Activated CD4-positive, alpha-beta T cell treated with anti-CD3 and anti-CD28 coated beads, Interleukin-2, amount 50 U/mL, for 1 hour (primary cell): ENCODE measurements at regions not wholly inside any gene's neighbourhood (a gene's known extent, or its start where the extent isn't known, plus 50 kb on each side); places are given as distances from the start of the nearest gene placed in this dataset.

Experiments
- DNase-seq: peaks from one replicate; pipeline ENCODE4 v3.0.0-alpha.2; 2020

- DNase-seq = no peak
Measured at GRCh38 chr10:33067481-33067880, 109.5 kb upstream of the ITGB1 start.

- DNase-seq = no peak
Measured at GRCh38 chr10:33066558-33067236, 108.7 kb upstream of the ITGB1 start.

DNA sequence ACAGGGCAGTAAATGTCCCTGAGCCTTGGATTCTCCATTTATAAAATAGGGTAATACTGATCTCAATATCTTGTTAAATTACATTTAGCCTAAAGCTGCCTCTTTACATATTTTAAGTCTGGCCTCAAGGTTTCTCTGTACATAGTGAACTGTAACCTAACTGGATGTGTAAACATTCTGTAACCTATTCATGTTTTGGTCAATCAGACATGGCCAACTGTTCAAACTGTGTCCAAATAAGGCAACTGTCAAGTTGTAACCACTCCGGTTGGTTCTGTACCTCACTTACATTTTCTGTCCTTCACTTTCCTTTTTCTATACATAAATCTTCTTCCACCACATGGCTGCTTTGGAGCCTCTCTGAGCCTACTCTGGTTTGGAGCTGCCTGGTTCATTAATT, 107.1 kb upstream of the ITGB1 start:
- no peak for DNase-seq

DNA sequence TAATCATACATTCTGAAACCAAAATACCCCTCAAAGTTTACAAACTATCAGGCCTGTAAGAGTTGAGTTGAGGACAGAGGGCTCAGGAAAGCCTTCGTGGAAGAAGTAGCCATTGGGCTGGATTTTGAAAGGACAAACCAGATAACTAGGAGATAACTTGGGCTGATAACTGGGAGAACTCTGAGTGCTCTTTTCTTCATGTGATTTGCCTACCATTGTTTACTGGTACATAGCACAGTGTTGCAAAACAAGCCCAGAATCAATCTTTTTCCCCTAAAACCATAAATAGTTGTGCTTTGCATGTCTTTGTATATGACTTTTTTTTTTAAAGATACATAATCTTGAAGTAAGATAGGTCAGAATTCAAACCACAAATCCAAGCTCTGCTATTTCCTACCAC, 106.7 kb upstream of the ITGB1 start:
- DNase-seq = no peak

- no peak for DNase-seq
Measured at GRCh38 chr10:33057620-33058019, 99.6 kb upstream of the ITGB1 start.

DNA sequence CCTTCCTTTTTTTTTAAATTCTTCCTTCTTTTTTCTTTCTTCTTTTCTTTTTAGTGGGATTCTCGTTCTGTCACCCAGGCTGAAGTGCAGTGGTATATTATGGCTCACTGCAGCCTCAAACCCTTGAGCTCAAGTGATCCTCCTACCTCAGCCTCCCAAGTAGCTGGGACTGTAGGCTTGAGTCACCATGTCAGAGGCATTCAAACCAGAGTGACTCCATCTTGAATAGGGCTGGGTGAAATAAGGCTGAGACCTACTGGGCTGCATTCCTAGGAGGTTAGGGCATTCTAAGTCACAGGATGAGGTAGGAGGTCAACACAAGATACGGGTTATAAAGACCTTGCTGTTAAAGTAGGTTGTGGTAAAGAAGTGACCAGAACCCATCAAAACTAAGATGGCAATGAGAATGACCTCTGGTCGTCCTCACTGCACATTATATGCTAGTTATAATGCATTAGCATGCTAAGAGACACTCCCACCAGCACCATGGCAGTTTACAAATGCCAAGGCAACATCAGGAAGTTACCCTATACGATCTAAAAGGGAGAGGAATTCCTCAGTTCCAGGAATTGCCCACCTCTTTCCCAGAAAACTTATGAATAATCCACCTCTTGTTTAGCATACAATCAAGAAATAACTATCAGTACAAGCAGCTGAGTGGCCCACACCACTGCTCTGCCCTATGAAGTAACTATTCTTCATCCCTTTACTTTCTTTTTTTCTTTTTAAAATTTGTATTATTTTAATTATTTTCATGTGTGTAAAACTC, 99.0 kb upstream of the ITGB1 start:
- no peak for DNase-seq

GRCh38 chr10:33055625-33056024, 97.6 kb upstream of the ITGB1 start:
- no peak for DNase-seq

- DNase-seq = no peak
Measured at GRCh38 chr10:33052915-33053810, 95.1 kb upstream of the ITGB1 start.

GRCh38 chr10:33052263-33052875, 94.3 kb upstream of the ITGB1 start:
- DNase-seq = no peak

DNA sequence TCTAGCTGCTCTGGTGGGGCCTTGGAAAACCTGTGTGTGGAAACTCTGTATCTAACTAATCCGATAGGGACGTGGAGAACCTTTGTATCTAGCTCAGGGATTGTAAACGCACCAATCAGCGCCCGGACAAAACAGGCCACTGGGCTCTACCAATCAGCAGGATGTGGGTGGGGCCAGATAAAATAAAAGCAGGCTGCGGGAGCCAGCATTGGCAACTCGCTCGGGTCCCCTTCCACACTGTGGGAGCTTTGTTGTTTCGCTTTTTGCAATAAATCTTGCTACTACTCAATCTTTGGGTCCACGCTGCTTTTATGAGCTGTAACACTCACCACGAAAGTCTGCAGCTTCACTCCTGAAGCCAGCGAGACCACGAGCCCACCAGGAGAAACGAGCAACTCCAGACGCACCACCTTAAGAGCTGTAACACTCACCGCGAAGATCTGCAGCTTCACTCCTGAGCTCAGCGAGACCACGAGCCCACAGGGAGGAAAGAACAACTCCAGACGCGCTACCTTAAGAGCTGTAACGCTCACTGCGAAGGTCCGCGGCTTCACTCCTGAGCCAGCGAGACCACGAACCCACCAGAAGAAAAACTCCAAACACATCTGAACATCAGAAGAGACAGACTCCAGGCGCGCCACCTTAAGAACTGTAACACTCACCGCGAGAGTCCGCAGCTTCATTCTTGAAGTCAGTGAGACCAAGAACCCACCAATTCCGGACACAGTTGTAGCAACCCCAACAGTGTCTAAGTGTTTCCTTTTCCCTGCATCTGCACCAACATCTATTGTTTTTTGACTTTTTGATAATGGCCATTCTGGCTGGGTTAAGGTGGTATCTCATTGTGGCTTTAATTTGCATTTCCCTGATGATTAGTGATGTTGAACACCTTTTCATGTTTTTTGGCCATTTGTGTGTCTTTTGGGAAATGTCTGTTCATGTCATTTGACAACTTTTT, 92.2 kb upstream of the ITGB1 start:
- peak; percentile 17 for DNase-seq

- DNase-seq = no peak
Measured at GRCh38 chr10:33048223-33048622, 90.2 kb upstream of the ITGB1 start.

DNA sequence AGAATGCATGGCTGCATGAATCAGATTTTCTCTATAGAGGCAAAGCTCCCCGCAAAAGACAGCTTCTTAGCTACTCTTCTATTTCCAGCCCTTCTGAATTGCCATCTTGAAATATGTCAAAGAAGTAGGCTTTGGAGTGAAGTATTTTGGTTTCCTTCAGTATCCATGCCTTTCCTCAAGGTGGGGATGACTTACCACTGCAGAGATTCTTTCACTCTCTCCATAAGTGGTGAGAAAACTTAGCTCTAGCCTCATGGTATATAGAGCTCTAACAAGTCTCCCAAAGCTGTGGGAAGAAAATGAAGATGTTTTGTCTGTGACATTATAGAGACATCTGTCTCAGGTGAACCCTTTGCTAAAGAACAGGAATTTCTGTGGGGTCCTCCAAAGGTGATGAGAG, 89.6 kb upstream of the ITGB1 start:
- DNase-seq = no peak

DNA sequence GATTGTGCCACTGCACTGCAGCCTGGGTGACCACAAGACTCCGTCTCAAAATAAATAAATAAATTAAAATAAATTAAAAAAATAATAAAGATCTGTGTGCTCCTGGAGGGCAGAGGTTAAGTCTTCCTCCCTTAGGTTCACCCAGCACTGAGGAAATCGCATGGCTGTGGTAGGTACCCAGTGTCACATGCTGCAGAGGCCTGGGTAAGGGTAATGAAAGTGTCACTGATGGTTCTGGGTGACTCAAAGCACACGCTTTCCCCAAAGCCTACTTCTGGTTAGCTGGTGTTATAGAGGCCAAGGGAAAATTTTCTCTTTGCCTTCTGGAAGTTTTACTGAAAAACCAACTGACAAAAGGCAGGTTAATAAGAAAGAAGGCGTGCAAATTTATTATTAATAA, 88.8 kb upstream of the ITGB1 start:
- no peak for DNase-seq

DNA sequence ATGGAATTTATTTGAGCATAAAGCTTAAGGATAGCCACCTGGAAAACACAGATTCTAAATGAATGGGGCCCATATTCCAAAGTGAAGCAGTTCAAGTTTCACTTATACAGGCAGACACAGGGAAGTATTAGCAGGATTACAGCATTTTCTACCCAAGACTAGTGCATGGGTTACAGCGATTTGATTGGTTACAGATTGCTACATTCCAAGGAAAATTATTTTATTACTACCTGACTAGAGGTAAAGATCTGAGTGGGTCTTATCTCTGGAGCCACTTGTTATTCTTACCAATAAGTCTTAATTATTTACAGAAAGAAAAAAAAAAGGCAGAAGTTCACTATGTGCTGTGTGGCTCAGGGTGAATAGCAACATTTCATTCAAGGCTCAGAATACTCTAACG, 87.4 kb upstream of the ITGB1 start:
- DNase-seq = no peak

DNA sequence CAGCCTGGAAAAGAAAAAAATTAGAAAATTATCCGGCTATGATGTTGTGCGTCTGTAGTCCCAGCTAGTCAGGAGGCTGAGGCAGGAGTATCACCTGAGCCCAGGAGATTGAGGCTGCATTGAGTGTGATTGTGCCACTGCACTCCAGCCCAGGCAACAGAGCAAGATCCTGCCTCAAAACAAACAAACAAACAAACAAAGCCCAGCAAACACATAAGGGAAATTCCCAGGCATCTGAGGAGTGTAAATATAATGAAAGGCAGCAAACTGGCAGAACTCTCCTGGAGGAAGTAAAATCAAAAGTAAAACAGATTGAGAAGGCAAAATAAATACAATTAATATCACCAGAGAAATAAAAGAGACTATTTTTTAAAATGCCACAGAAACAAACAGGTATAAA, 84.5 kb upstream of the ITGB1 start:
- no peak for DNase-seq

DNA sequence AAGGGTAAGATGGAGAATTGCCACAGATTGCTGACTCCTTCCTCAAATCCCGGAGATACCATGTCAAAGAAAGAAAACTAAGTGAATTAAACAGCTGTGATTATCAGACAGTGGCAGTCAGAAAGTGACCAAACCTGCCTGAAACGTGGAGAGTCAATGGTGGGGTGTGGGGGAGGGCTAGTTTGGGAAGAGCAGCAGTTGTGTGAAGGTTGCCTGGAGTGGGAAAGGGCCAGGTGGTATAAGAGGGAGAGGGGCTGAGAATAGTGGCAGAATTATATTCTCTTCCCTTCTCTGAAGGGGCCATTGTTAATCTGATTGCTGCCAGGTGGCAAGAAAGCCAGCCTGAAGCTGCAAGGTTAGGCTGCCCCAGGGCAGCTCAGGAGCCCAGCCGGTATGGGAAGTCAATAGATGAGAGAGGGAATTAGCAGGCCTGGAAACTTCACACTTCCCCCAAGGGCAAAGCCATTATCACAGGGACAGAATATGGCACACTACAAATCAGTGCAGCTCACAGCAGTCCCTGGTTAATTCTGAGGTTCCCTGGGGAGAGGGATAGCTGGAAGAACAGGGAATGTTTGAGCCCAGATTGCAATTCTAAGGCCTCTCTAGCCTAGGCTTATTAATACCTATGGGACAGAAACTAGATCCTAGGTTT, 83.9 kb upstream of the ITGB1 start:
- no peak for DNase-seq

GRCh38 chr10:33040436-33040835, 82.4 kb upstream of the ITGB1 start:
- DNase-seq = no peak

- no peak for DNase-seq
Measured at GRCh38 chr10:33039181-33039580, 81.2 kb upstream of the ITGB1 start.

- no peak for DNase-seq
Measured at GRCh38 chr10:33038672-33039071, 80.6 kb upstream of the ITGB1 start.

GRCh38 chr10:33037726-33038125, 79.7 kb upstream of the ITGB1 start:
- DNase-seq = no peak

GRCh38 chr10:33036670-33037069, 78.6 kb upstream of the ITGB1 start:
- DNase-seq = no peak
